ENCODE measurements at regions not wholly inside any gene's neighbourhood (a gene's known extent, or its start where the extent isn't known, plus 50 kb on each side); places are given as distances from the start of the nearest gene placed in this dataset.

GRCh38 chr2:217070611-217071010 lies 210.7 kb upstream of the TNP1 start:
- no peak for DNase-seq

- DNase-seq: no peak
Observed at GRCh38 chr2:217070043-217070430, 210.2 kb upstream of the TNP1 start.

- DNase-seq: no peak
Observed at GRCh38 chr2:217069263-217070042, 209.6 kb upstream of the TNP1 start.

- DNase-seq: no peak
Observed at GRCh38 chr2:217068677-217069250, 208.9 kb upstream of the TNP1 start.

- DNase-seq: no peak
Observed at GRCh38 chr2:217067787-217068186, 207.9 kb upstream of the TNP1 start.

GRCh38 chr2:217066510-217067270 lies 206.8 kb upstream of the TNP1 start:
- no peak for DNase-seq

- DNase-seq: no peak
Observed at GRCh38 chr2:217065695-217066405, 206.0 kb upstream of the TNP1 start.

GRCh38 chr2:217065012-217065290 lies 205.1 kb upstream of the TNP1 start:
- DNase-seq: no peak

GRCh38 chr2:217064234-217065011 lies 204.6 kb upstream of the TNP1 start:
- no peak for DNase-seq

GRCh38 chr2:217063238-217063755 lies 203.4 kb upstream of the TNP1 start:
- DNase-seq: no peak

- DNase-seq: no peak
Observed at GRCh38 chr2:217062768-217063167, 202.9 kb upstream of the TNP1 start.

GRCh38 chr2:217061916-217062505 lies 202.1 kb upstream of the TNP1 start:
- no peak for DNase-seq

GRCh38 chr2:217060951-217061547 lies 201.2 kb upstream of the TNP1 start:
- no peak for DNase-seq

- DNase-seq: no peak
Observed at GRCh38 chr2:217060516-217060915, 200.7 kb upstream of the TNP1 start.

GRCh38 chr2:217058791-217059755 lies 199.2 kb upstream of the TNP1 start:
- no peak for DNase-seq

GRCh38 chr2:217057773-217058172 lies 197.9 kb upstream of the TNP1 start:
- no peak for DNase-seq

- DNase-seq: no peak
Observed at GRCh38 chr2:217055624-217056023, 195.8 kb upstream of the TNP1 start.

GRCh38 chr2:217054791-217055190 lies 194.9 kb upstream of the TNP1 start:
- DNase-seq: no peak

GRCh38 chr2:217052856-217053577 lies 193.2 kb upstream of the TNP1 start:
- no peak for DNase-seq

GRCh38 chr2:217051416-217051815 lies 191.6 kb upstream of the TNP1 start:
- no peak for DNase-seq
